Keratinocyte (primary cell): ENCODE measurements at regions not wholly inside any gene's neighbourhood (a gene's known extent, or its start where the extent isn't known, plus 50 kb on each side); places are given as distances from the start of the nearest gene placed in this dataset.

Experiments used
- CTCF ChIP-seq, 3 experiments: IDR thresholded peaks in 1 of 3; conservative IDR thresholded peaks in 1 of 3; optimal IDR thresholded peaks in 1 of 3; 2 replicates in 2 of 3; 3 replicates in 1 of 3; pipeline versions ENCODE3 to v1.5.1; 2011; ENCODE audit warnings: low read length in 3 of 3, mild to moderate bottlenecking in 3 of 3, moderate library complexity in 2 of 3, control low read depth in 1 of 3, inconsistent platforms in 1 of 3; ENCODE audit not compliant: insufficient read depth in 2 of 3; ENCODE audit errors: extremely low read depth in 1 of 3
- EZH2 ChIP-seq: IDR thresholded peaks from one replicate; pipeline ENCODE4 v1.6.1; 2012; ENCODE audit warnings: inconsistent platforms, mild to moderate bottlenecking, low read length, moderate library complexity

- no peak for TF ChIP-seq CTCF (optimal IDR thresholded peaks at IDR 0.05 in 1 of 3, IDR thresholded peaks at IDR 0.05 in 1 of 3, conservative IDR thresholded peaks at IDR 0.05 in 1 of 3; ENCODE audit: extremely low read depth in 1 of 3, insufficient read depth in 2 of 3, low read length in 3 of 3)
- TF ChIP-seq EZH2: no peak
Measured at GRCh38 chr5:125575171-125575890, 828.9 kb upstream of the ZNF608 start.
